ENCODE measurements at regions not wholly inside any gene's neighbourhood (a gene's known extent, or its start where the extent isn't known, plus 50 kb on each side); places are given as distances from the start of the nearest gene placed in this dataset.
A peak's percentile ranks its signal among the peaks of the same experiment; 100 is the strongest.
"Not testable (repeated sequence)": the region's sequence is repeated elsewhere in the genome, so short reads cannot be mapped to it uniquely, and the experiment has no call there.

DNA sequence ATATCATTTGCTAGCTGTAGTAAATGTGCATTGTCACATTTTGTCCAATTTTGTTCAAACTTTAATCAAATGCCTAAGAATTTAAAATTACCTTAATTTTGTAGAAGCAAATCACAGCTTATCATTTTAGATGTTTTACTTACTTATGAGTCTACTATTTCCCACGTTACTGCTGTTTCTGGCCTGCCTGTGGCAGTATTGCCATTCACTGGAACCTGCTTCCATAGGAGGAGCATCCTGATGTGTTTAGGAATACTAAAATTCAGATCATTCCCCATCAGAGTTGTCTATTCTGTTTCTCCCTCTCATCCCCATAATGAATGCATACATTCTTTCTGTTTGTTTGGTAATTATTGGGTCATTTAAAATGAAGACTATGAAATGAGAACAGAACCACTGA lies 119.5 kb upstream of the SNRPN start:
- TF ChIP-seq, protein P1, sequence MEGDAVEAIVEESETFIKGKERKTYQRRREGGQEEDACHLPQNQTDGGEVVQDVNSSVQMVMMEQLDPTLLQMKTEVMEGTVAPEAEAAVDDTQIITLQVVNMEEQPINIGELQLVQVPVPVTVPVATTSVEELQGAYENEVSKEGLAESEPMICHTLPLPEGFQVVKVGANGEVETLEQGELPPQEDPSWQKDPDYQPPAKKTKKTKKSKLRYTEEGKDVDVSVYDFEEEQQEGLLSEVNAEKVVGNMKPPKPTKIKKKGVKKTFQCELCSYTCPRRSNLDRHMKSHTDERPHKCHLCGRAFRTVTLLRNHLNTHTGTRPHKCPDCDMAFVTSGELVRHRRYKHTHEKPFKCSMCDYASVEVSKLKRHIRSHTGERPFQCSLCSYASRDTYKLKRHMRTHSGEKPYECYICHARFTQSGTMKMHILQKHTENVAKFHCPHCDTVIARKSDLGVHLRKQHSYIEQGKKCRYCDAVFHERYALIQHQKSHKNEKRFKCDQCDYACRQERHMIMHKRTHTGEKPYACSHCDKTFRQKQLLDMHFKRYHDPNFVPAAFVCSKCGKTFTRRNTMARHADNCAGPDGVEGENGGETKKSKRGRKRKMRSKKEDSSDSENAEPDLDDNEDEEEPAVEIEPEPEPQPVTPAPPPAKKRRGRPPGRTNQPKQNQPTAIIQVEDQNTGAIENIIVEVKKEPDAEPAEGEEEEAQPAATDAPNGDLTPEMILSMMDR (conservative IDR thresholded peaks at IDR 0.05; ENCODE audit: low read length): no peak
- no peak for DNase-seq (ENCODE audit: low read depth)
- no peak overlapping the region for H3K4me3 ChIP-seq (ENCODE audit: low read length)

DNA sequence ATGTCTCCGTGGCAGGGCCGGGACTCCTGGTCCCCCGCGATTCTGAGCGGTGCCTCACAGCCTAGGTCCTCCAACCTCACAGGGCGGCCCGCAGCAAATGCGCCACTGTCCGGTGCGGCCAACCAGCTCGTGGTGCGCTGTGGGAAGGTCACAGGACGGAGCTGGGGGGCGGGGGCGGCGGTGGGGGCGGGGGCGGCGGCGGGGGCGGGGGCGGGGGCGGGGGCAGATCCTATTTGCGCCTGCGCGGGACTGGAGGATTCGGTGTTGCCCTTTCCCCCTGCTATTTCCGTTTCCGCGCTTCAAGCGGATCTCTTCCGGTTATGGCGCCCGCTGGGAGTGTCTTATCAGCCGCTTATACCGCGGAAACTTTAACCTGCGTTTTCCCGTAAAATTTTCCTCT lies 106.7 kb upstream of the SNRPN start:
- peak overlapping the region; percentile 54 for H3K4me3 ChIP-seq (ENCODE audit: low read length)

DNA sequence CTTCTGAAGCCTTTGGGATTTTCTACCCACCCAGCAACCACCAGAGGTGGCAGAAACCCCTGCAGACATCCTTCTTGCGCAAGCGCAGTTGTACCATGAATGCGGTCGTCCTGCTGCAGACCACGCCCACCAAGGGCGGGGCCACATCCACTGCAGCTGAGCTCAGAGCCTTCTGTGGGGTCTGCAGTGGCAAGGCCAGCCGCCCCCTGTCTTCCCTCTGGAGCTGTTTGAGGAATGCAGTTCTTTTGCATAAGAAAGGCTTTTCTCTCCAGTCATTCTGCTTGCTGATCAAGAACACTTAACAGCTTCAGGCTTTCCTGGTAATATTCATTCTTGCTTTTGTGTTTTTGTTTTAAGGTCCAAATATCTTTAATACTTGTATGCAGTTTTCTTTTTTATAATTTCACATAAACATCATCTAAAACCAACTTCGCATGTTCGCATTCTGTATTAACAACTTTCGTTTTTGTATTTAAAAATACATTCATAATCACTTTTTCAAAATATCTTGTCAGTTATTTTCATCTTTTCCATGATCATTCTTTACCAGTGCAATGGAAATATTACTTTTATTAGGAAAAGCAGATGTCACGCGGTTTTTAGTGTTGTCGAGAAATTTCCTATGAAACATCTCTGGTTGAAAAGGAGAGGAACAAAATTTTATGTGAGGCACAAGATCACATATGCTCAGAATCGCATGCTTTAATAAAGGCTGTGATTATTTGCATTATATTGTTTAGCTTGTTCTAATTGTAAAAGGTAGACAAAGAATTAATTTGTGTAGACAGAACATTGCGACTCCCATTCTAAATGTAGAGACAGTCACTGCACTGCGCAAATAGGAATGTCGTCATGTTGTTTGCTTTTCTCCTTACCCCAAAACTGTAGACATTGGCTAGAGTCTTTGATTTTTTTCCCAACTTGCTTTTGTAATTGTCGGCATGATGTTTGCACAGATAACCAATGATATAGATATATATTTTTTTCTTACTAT lies 98.1 kb upstream of the SNRPN start:
- TF ChIP-seq, protein P1 (conservative IDR thresholded peaks at IDR 0.05; ENCODE audit: low read length): no peak
- DNase-seq (ENCODE audit: low read depth): no peak
- no peak overlapping the region for H3K4me3 ChIP-seq (ENCODE audit: low read length)

More for the DNA sequence above, 106.7 kb upstream of the SNRPN start:
- peak; percentile 56 for DNase-seq (ENCODE audit: low read depth)
- TF ChIP-seq, protein P1 (conservative IDR thresholded peaks at IDR 0.05; ENCODE audit: low read length): no peak

DNA sequence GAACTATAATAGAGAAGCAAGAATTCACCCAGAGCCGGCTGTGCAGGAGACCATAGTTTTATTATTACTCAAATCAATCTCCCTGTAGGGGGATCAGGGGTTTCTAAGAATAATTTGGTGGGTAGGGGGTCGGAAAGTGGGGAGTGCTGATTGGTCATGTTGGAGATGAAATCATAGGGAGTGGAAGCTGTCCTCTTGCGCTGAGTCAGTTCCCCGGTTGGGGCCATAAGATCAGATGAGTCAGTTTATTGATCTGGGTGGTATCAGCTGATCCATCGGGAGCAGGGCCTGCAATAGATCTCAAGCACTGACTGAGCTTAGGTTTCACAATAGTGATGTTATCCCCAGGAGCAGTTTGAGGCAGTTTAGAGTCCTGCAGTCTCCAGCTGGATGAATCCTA lies 97.0 kb upstream of the SNRPN start:
- TF ChIP-seq, protein P1 (conservative IDR thresholded peaks at IDR 0.05; ENCODE audit: low read length): no peak
- no peak for DNase-seq (ENCODE audit: low read depth)
- no peak overlapping the region for H3K4me3 ChIP-seq (ENCODE audit: low read length)

DNA sequence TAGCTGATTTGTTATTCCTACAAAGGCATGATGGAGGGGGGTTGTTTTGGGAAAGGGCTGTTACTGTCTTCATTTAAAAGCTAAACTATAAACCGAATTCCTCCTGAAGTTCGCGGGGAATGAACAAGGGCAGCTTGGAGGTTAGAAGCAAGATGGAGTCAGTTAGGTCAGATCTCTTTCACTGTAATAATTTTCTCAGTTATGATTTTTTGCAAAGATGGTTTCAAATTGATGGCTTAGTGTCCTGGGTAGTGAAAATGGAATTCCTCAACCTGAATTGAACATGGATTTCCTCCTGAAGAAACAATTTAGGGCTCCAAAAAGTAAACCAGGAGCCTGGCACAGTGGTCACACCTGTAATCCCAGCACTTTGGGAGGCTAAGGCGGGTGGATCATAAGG lies 96.6 kb upstream of the SNRPN start:
- DNase-seq (ENCODE audit: low read depth); H3K4me3 ChIP-seq (ENCODE audit: low read length): not testable (repeated sequence)

DNA sequence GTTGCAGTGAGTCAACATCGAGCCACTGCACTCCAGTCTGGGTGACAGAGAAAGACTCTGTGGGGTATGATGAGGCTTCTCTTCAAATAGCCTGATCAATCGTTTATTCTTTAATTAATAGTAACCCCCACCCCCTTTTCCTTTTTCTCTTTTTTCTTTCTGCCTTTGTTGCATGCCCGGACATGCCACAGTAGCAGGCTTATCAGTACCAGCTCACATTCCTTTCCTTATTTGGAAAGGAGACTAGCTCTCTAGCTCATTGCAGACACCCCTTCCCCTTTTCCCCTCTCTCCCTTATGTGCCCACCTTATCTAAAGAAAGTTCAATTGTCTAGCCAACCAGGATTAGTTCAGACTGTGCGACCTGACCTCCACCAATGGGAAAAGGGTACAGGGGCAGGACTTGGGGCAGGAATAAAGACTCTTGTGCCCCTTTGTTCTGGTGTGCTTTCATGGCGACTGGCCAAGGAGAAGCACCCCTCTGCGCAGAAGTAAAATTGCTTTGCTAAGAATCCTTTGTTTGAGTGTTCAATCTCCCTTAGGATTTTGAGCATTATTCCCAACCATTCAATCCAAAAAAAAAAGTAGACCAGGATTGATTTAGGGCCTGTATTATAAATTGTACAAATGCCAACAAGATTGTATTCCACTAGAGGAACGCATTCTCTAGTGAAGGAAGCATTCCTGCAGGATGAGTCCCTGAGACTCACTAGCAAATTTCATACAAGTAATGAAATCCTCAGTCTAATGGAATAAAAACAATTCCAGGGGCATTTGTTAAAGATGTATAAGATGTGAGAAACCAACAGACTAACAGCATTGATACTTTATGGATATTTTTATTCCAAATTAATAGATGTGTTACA lies 95.8 kb upstream of the SNRPN start:
- H3K4me3 ChIP-seq (ENCODE audit: low read length): no peak overlapping the region
- TF ChIP-seq, protein P1 (conservative IDR thresholded peaks at IDR 0.05; ENCODE audit: low read length): no peak
- DNase-seq (ENCODE audit: low read depth): peak; percentile 28

DNA sequence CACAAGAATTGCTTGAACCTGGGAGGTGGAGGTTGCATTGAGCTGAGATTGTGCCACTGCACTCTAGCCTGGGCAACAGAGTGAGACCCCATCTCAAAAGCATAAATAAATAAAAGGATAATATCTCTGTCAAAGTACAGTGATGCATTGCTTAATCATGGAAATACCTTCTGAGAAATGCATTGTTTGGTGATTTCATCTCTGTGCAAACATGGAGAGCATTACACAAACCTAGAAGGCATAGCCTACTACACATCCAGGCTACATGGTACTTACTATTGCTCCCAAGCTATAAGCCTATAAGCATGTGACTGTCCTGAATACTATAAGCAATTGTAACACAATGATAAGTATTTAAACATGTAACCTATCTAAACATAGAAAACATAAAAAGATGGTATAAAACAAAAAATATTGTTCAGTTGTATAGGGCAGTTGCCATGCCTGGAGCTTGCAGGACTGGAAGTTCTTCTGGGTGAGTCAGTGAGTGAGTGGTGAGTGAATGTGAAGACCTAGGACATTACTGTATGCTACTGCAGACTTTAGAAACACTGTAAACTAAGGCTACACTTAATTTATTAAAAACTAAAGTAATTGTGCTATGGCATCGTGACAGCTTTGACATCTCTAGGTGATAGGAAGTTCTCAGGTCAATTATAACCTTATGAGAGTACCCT lies 93.6 kb upstream of the SNRPN start:
- TF ChIP-seq, protein P1 (conservative IDR thresholded peaks at IDR 0.05; ENCODE audit: low read length): no peak
- no peak overlapping the region for H3K4me3 ChIP-seq (ENCODE audit: low read length)
- no peak for DNase-seq (ENCODE audit: low read depth)

Measured in AG10803 (cell line).